ENCODE measurements at regions not wholly inside any gene's neighbourhood (a gene's known extent, or its start where the extent isn't known, plus 50 kb on each side); places are given as distances from the start of the nearest gene placed in this dataset.
A peak's percentile ranks its signal among the peaks of the same experiment; 100 is the strongest.

- Mint-ChIP-seq H3K27me3 (ENCODE audit: insufficient read depth) (peaks cover 4% of the 10 kb centered on the region), H3K4me1 (ENCODE audit: low read depth) (peaks cover 20% of the 10 kb centered on the region), H3K27ac (no peak overlapping the region), H3K36me3 (ENCODE audit: low read depth) (no peaks in the 10 kb centered on the region), H3K4me3 (no peak overlapping the region), H3K9me3 (no peaks in the 10 kb centered on the region)
- TF ChIP-seq CTCF (IDR thresholded peaks at IDR 0.05): no peak
- DNase-seq: peak; percentile 55
Observed at GRCh38 chr2:37506407-37507050, 162.1 kb downstream of the QPCT start.

GRCh38 chr2:37507051-37507410, 162.6 kb downstream of the QPCT start:
- no peak for TF ChIP-seq CTCF (IDR thresholded peaks at IDR 0.05)
- Mint-ChIP-seq H3K36me3 (ENCODE audit: low read depth) (no peaks in the 10 kb centered on the region), H3K4me3 (no peak overlapping the region), H3K27ac (no peak overlapping the region), H3K4me1 (ENCODE audit: low read depth) (peaks cover 20% of the 10 kb centered on the region), H3K9me3 (no peaks in the 10 kb centered on the region), H3K27me3 (ENCODE audit: insufficient read depth) (peaks cover 4% of the 10 kb centered on the region)
- no peak for DNase-seq

GRCh38 chr2:37507703-37508102, 163.3 kb downstream of the QPCT start:
- H3K36me3 Mint-ChIP-seq (ENCODE audit: low read depth): no peaks in the 10 kb centered on the region
- TF ChIP-seq CTCF (IDR thresholded peaks at IDR 0.05): no peak
- H3K9me3 Mint-ChIP-seq: no peaks in the 10 kb centered on the region
- H3K4me3 Mint-ChIP-seq: no peak overlapping the region
- no peak for DNase-seq
- no peak overlapping the region for H3K27ac Mint-ChIP-seq
- peaks cover 20% of the 10 kb centered on the region for H3K4me1 Mint-ChIP-seq (ENCODE audit: low read depth)
- peaks cover 4% of the 10 kb centered on the region for H3K27me3 Mint-ChIP-seq (ENCODE audit: insufficient read depth)

- Mint-ChIP-seq H3K9me3 (no peaks in the 10 kb centered on the region), H3K27ac (no peak overlapping the region), H3K36me3 (ENCODE audit: low read depth) (no peaks in the 10 kb centered on the region), H3K4me3 (no peak overlapping the region), H3K27me3 (ENCODE audit: insufficient read depth) (no peaks in the 10 kb centered on the region), H3K4me1 (ENCODE audit: low read depth) (no peaks in the 10 kb centered on the region)
- no peak for DNase-seq
- no peak for TF ChIP-seq CTCF (IDR thresholded peaks at IDR 0.05)
Observed at GRCh38 chr2:37512971-37513370, 158.5 kb downstream of the CDC42EP3 start.

GRCh38 chr2:37523814-37524362, 147.6 kb downstream of the CDC42EP3 start:
- Mint-ChIP-seq H3K27me3 (ENCODE audit: insufficient read depth) (peaks cover 3% of the 10 kb centered on the region; the same call in 1 of the 2 replicates), H3K4me1 (ENCODE audit: low read depth) (peaks cover 11% of the 10 kb centered on the region), H3K4me3 (no peak overlapping the region), H3K36me3 (ENCODE audit: low read depth) (no peaks in the 10 kb centered on the region), H3K27ac (no peak overlapping the region), H3K9me3 (no peaks in the 10 kb centered on the region)
- no peak for TF ChIP-seq CTCF (IDR thresholded peaks at IDR 0.05)
- DNase-seq: no peak
